K562 (cell line): ENCODE measurements at regions not wholly inside any gene's neighbourhood (a gene's known extent, or its start where the extent isn't known, plus 50 kb on each side); places are given as distances from the start of the nearest gene placed in this dataset.

Experiments
- ATAC-seq: fragments of 200-7000 bp; cut with Tn5 transposase; 3 replicates; pipeline ENCODE4 v1.9.1; 2020; ENCODE audit warnings: moderate library complexity
- BruUV-seq: library from RNA; stranded (reverse); fragments of 400-500 nt; replicated peaks from 2 replicates; lab custom pipeline; 2021; lab: Mats Ljungman, UMichigan
- CTCF ChIA-PET: fragments of 300-600 bp; formaldehyde crosslinking; extraction: SDS; loops from one replicate; lab custom pipeline; 2021; ENCODE audit warnings: low intra/inter-chr PET ratio; lab: Yijun Ruan, JAX
- POLR2A ChIA-PET: fragments of 300-600, 350-650 bp; sonication (Branson Sonifier 250); formaldehyde crosslinking; extraction: SDS; loops from one replicate; lab custom pipeline; 2021; ENCODE audit warnings: antibody characterized with exemption, inconsistent platforms; lab: Yijun Ruan, JAX
- DNase-seq, 4 experiments: peaks; one replicate each; pipeline versions ENCODE4 v3.0.0 to v3.0.0-alpha.2; 2011 to 2018; ENCODE audit warnings: low spot score in 3 of 4, mixed read lengths in 3 of 4; ENCODE audit errors: extremely low read depth in 1 of 4
- FAIRE-seq: peaks from 2 replicates; lab custom pipeline; 2011; peaks lifted over from hg19 to GRCh38; lab: Jason Lieb, UNC
- H2AFZ ChIP-seq: 2 replicates; pipeline ENCODE4 v1.6.0; 2011; ENCODE audit warnings: low read depth, low read length, control low read depth, inconsistent platforms
- H3K27ac ChIP-seq: fragments of 200-600 bp; 3 replicates; pipeline ENCODE4 v1.8.0; 2011; ENCODE audit warnings: low read depth, mild to moderate bottlenecking, control low read depth, inconsistent platforms, low read length, moderate library complexity, mixed read lengths; ENCODE audit errors: extremely low read depth
- H3K27me3 ChIP-seq, 2 experiments: fragments of 300-600 bp in 1 of 2; 2 replicates in 1 of 2; 3 replicates in 1 of 2; pipeline versions ENCODE4 v1.6.0 to v1.8.0; 2011; ENCODE audit warnings: inconsistent platforms in 2 of 2, low read length in 2 of 2, mild to moderate bottlenecking in 1 of 2, mixed read lengths in 1 of 2, moderate library complexity in 1 of 2; ENCODE audit not compliant: control insufficient read depth in 2 of 2, insufficient read depth in 2 of 2
- H3K36me3 ChIP-seq: fragments of 300-600 bp; 3 replicates; pipeline ENCODE4 v1.8.0; 2011; ENCODE audit warnings: mild to moderate bottlenecking, low read length, inconsistent platforms; ENCODE audit not compliant: control insufficient read depth, insufficient read depth
- H3K4me1 ChIP-seq, 2 experiments: fragments of 200-600 bp in 1 of 2; replicated peaks in 1 of 2; 2 replicates in 1 of 2; 3 replicates in 1 of 2; pipeline versions ENCODE4 v1.5.1 to v1.8.0; 2011; ENCODE audit warnings: inconsistent platforms in 2 of 2, low read length in 2 of 2, mild to moderate bottlenecking in 1 of 2, mixed read lengths in 1 of 2, moderate library complexity in 1 of 2; ENCODE audit not compliant: control insufficient read depth in 2 of 2, insufficient read depth in 2 of 2
- H3K4me2 ChIP-seq: 2 replicates; pipeline ENCODE4 v1.6.1; 2011; ENCODE audit warnings: low read length, control low read depth, inconsistent platforms, mixed read lengths; ENCODE audit not compliant: insufficient read depth
- H3K4me3 ChIP-seq: fragments of 200-600 bp; sonication (generic), shearing (Covaris generic); 2 replicates; pipeline ENCODE4 v1.5.1; 2016; ENCODE audit warnings: control low read depth, inconsistent platforms
- H3K79me2 ChIP-seq: fragments of 200-600 bp; 3 replicates; pipeline ENCODE4 v1.8.0; 2011; ENCODE audit warnings: low read length, inconsistent platforms; ENCODE audit not compliant: control insufficient read depth, insufficient read depth
- H3K9ac ChIP-seq, 2 experiments: 2 replicates each; pipeline versions ENCODE4 v1.6.0 to v1.6.1; 2011; ENCODE audit warnings: low read depth in 2 of 2, low read length in 2 of 2, control low read depth in 1 of 2, inconsistent platforms in 1 of 2, mild to moderate bottlenecking in 1 of 2, mixed read lengths in 1 of 2; ENCODE audit not compliant: insufficient read depth in 1 of 2
- H3K9me1 ChIP-seq: one replicate; pipeline ENCODE4 v1.6.0; 2011; ENCODE audit warnings: inconsistent platforms, mild to moderate bottlenecking, low read length, moderate library complexity; ENCODE audit not compliant: control insufficient read depth, insufficient read depth
- H3K9me3 ChIP-seq: replicated peaks from 2 replicates; pipeline ENCODE4 v1.5.1; 2011; ENCODE audit warnings: low read depth, low read length, inconsistent platforms; ENCODE audit not compliant: control insufficient read depth, insufficient read depth
- H4K20me1 ChIP-seq: replicated peaks from 2 replicates; pipeline ENCODE4 v1.6.1; 2011; ENCODE audit warnings: low read length, inconsistent platforms, mixed read lengths; ENCODE audit not compliant: control insufficient read depth, insufficient read depth
- ARID4B ChIP-seq: sonication (generic); formaldehyde crosslinking; IDR thresholded peaks from 2 replicates; pipeline ENCODE4 v1.8.0; 2022; ENCODE audit warnings: mild to moderate bottlenecking, missing genetic modification reagents
- BHLHE40 ChIP-seq: IDR thresholded peaks from 2 replicates; pipeline ENCODE4 v1.6.1; 2011; ENCODE audit warnings: low read length, improper control_type of control experiment
- CBFA2T3 ChIP-seq: fragments of 450-650 bp; IDR thresholded peaks from 2 replicates; pipeline ENCODE4 v1.6.1; 2017
- CSDE1 ChIP-seq, 2 experiments: fragments of 450-650 bp; IDR thresholded peaks; 2 replicates each; pipeline ENCODE4 v1.6.1; 2016; ENCODE audit warnings: mild to moderate bottlenecking in 1 of 2
- DACH1 ChIP-seq: fragments of 450-650 bp; IDR thresholded peaks from 2 replicates; pipeline ENCODE4 v1.6.1; 2018; ENCODE audit not compliant: partially characterized antibody
- ELF1 ChIP-seq: fragments of 200-800 bp; sonication (Bioruptor generic); IDR thresholded peaks from 2 replicates; pipeline ENCODE4 v1.6.1; 2016; ENCODE audit warnings: missing genetic modification characterization, missing compliant biosample characterization
- EWSR1 ChIP-seq: fragments of 450-650 bp; IDR thresholded peaks from 2 replicates; pipeline ENCODE4 v1.6.1; 2018; ENCODE audit warnings: borderline replicate concordance, mild to moderate bottlenecking, low read depth, moderate library complexity; ENCODE audit not compliant: partially characterized antibody
- POLR2A ChIP-seq: fragments of 450-650 bp; conservative IDR thresholded peaks from 2 replicates; pipeline ENCODE4 v1.6.1; 2016
- SP2 ChIP-seq: IDR thresholded peaks from 2 replicates; pipeline ENCODE4 v1.6.1; 2011; ENCODE audit warnings: mild to moderate bottlenecking, low read depth, low read length, moderate library complexity; ENCODE audit not compliant: poor library complexity, severe bottlenecking; ENCODE audit errors: extremely low read depth
- TCF3 ChIP-seq: sonication (generic); formaldehyde crosslinking; IDR thresholded peaks from 2 replicates; pipeline ENCODE4 v1.4.0; 2020; ENCODE audit warnings: mild to moderate bottlenecking, missing genetic modification reagents
- ZFX ChIP-seq: sonication (generic); formaldehyde crosslinking; IDR thresholded peaks from 2 replicates; pipeline ENCODE4 v1.8.0; 2022; ENCODE audit warnings: mild to moderate bottlenecking, missing genetic modification reagents, moderate library complexity
- ZNF224 ChIP-seq: sonication (generic); formaldehyde crosslinking; IDR thresholded peaks from 2 replicates; pipeline ENCODE4 v1.8.0; 2022; ENCODE audit warnings: mild to moderate bottlenecking, missing genetic modification reagents
- ZNF407 ChIP-seq: fragments of 450-650 bp; IDR thresholded peaks from 2 replicates; pipeline ENCODE4 v1.6.1; 2016; ENCODE audit warnings: low read depth
- WGBS: fragments of 100-300 bp; shearing (Covaris generic); methylation state at CpG from one replicate; pipeline ENCODE4 v1.1.6; 2016; ENCODE audit warnings: low coverage, mixed read lengths; ENCODE audit not compliant: insufficient coverage; ENCODE audit errors: missing lambda C conversion rate; 5-methylcytosine and 5-hydroxymethylcytosine counted together
- in situ Hi-C: fragments of 300-500 bp; cut with MboI; formaldehyde crosslinking; loops from 4 replicates; pipeline ENCODE4 v1.15.0; 2018; ENCODE audit warnings: inconsistent platforms, mixed read lengths
- intact Hi-C: fragments of 100-400 bp; cut with micrococcal nuclease; formaldehyde crosslinking; loops from 2 replicates; pipeline ENCODE4 v1.14.2; 2022

- 0% methylated on average over 4 of the region's 7 CpGs for WGBS
- Histone ChIP-seq H3K4me2 (no peak overlapping the region), H4K20me1 (no peaks in the 10 kb centered on the region), H3K79me2 (no peaks in the 10 kb centered on the region), H3K36me3 (no peaks in the 10 kb centered on the region), H3K4me3 (no peak overlapping the region), H2AFZ (no peak overlapping the region), H3K9me3 (no peaks in the 10 kb centered on the region), H3K27ac (no peak overlapping the region), H3K9me1 (no peaks in the 10 kb centered on the region), H3K27me3 (peaks cover 0 to 20% of the 10 kb centered on the region in 2 experiments; a peak in 2 of 5 replicates), H3K4me1 (no peaks in the 10 kb centered on the region), H3K9ac (no peak overlapping the region)
- no peak for FAIRE-seq
- ChIA-PET POLR2A (no interaction called here), CTCF (no interaction called here)
- no TSS peak for BruUV-seq
- DNase-seq: no peak
- no peak for ATAC-seq
- in situ Hi-C loops (no loop called here), intact Hi-C loops (no loop called here)
- TF ChIP-seq ARID4B: no peak
- TF ChIP-seq SP2: no peak
- no peak for TF ChIP-seq POLR2A
- TF ChIP-seq ZFX: no peak
- no peak for TF ChIP-seq ZNF224 (CRISPR knock-in tag)
- no peak for TF ChIP-seq EWSR1
- TF ChIP-seq CSDE1 (IDR thresholded peaks at IDR 0.05): no peak
- no peak for TF ChIP-seq BHLHE40
- TF ChIP-seq ZNF407: no peak
- TF ChIP-seq ELF1: no peak
- TF ChIP-seq TCF3: no peak
- no peak for TF ChIP-seq CBFA2T3
- no peak for TF ChIP-seq DACH1
These were observed 302.7 kb downstream of the GLRX3 start for GRCh38 chr10:130438861-130439260.
